KOPT-K1 (cell line): ENCODE measurements at regions not wholly inside any gene's neighbourhood (a gene's known extent, or its start where the extent isn't known, plus 50 kb on each side); places are given as distances from the start of the nearest gene placed in this dataset.
"Not testable (repeated sequence)": the region's sequence is repeated elsewhere in the genome, so short reads cannot be mapped to it uniquely, and the experiment has no call there.

Source experiments
- H3K27ac ChIP-seq: fragments of 200-600 bp; sonication (generic); 2 replicates; pipeline ENCODE4 v1.5.1; 2016; ENCODE audit warnings: antibody characterized with exemption, mild to moderate bottlenecking, low read depth, low read length; ENCODE audit not compliant: poor library complexity, severe bottlenecking
- H3K36me3 ChIP-seq: fragments of 200-600 bp; sonication (generic); 2 replicates; pipeline ENCODE4 v1.5.1; 2017; ENCODE audit warnings: antibody characterized with exemption, mild to moderate bottlenecking, low read length, moderate library complexity; ENCODE audit not compliant: insufficient read depth
- H3K9me3 ChIP-seq: fragments of 200-600 bp; sonication (generic); 2 replicates; pipeline ENCODE4 v1.5.1; 2017; ENCODE audit warnings: antibody characterized with exemption, low read length, mild to moderate bottlenecking; ENCODE audit not compliant: insufficient read depth, poor library complexity, severe bottlenecking

GRCh38 chr1:209176866-209177430 is 406.6 kb upstream of the CAMK1G start:
- Histone ChIP-seq H3K27ac (no peak overlapping the region), H3K36me3 (no peaks in the 10 kb centered on the region), H3K9me3 (no peaks in the 10 kb centered on the region)

- H3K27ac ChIP-seq, result no peak overlapping the region
- peaks cover 14% of the 10 kb centered on the region for H3K9me3 ChIP-seq
- H3K36me3 ChIP-seq, result no peaks in the 10 kb centered on the region
Observed at GRCh38 chr1:209183195-209183594, 400.3 kb upstream of the CAMK1G start.

DNA sequence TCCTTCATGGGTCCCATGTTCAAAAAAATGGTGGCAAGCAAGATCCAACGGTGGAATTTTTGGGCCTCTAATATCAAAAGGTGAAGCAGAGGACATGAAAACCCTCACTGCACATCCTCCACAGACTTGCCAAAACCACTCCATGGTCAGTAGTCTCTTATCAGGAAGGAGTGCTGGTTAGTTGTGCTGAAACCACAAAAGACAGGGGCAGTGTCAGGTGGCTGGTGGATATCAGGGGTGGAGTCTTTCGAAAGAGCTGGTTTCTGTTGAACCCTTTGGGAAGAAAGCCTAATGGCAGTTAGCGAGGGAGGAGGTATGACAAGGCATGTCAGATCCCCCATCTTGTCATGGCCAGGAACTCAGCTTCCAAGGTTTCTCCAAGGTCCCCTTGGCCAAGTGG is 395.9 kb upstream of the CAMK1G start:
- H3K36me3 ChIP-seq, result no peaks in the 10 kb centered on the region
- no peak overlapping the region for H3K27ac ChIP-seq
- H3K9me3 ChIP-seq, result peaks cover 14% of the 10 kb centered on the region

DNA sequence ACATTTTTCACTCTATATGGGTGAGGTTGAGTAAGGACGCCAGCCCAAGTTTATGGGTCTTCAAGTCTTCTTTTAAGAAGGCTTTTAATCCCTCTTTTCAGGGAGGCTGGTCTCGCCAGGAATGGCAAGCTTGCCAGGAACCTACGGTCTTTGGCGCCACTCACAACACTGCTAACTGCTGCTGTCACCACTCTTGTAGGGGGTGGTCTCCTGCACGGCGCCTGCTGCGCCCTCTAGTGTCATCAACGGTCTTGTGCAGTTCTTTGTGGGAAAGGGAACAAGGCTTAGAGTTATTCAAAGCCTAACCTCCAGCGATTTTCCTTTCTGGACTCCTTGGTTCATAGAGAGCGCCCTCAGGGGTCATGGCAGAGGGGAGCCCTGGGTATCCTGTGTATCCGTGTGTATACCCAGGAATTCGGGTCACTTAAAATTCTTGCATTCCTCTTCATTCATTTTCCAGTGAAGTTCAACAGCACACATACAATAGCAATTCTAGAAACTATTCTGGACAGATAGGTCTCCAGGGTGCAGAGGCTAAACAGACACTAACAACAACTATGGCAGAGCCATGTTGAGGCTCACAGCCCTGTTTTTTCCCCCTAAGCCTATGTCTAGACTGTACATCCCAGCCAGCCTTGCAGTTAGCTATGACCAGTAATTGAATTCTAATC is 392.8 kb upstream of the CAMK1G start:
- Histone ChIP-seq H3K27ac (no peak overlapping the region), H3K9me3 (peaks cover 10% of the 10 kb centered on the region), H3K36me3 (no peaks in the 10 kb centered on the region)

DNA sequence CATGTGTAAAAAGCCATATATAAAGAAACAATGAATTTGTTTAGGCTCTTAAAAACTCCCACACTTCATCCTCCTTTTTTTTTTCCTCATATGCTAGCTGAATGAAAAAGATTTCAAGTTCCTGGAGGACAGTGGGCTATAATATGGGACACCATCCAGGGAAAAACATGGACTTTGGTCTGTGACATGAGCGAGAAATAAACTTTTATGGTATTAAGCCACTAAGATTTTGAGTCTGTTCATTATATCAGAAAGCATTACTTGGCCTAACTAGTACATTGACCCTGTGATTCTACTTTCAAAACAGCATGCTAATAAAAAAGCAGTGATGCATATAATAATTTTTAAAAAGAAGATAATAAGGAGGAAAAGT is 392.3 kb upstream of the CAMK1G start:
- Histone ChIP-seq H3K36me3 (no peaks in the 10 kb centered on the region), H3K27ac (no peak overlapping the region), H3K9me3 (peaks cover 15% of the 10 kb centered on the region)

GRCh38 chr1:209196140-209196539 is 387.4 kb upstream of the CAMK1G start:
- Histone ChIP-seq H3K36me3 (no peaks in the 10 kb centered on the region), H3K27ac (no peak overlapping the region), H3K9me3 (peaks cover 24% of the 10 kb centered on the region)

- H3K27ac ChIP-seq, result no peak overlapping the region
- H3K36me3 ChIP-seq, result no peaks in the 10 kb centered on the region
- peaks cover 24% of the 10 kb centered on the region for H3K9me3 ChIP-seq
Observed at GRCh38 chr1:209198961-209199750, 384.4 kb upstream of the CAMK1G start.

DNA sequence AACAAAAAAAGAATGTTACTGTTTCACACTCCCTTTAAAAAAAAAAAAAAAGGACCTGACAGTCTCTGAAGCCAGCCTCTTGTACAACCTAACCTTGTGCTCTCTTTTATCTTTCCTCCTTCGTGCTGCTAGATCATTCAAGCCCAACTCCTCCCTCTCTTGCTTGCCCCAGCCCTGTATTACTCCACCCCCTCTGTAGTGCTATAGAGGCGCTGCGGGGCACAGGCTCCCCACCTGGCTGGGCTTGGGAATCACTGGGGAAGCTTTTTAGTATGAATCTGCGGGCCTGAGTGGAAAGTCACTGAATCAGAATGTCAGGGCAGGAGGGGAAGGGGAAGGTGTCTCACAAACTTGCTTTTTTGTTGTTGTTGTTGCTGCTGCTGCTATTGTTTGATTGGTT is 383.7 kb upstream of the CAMK1G start:
- H3K9me3 ChIP-seq, result peaks cover 24% of the 10 kb centered on the region
- no peaks in the 10 kb centered on the region for H3K36me3 ChIP-seq
- H3K27ac ChIP-seq, result no peak overlapping the region

GRCh38 chr1:209202321-209202720 is 381.2 kb upstream of the CAMK1G start:
- H3K9me3 ChIP-seq, H3K36me3 ChIP-seq, H3K27ac ChIP-seq: not testable (repeated sequence)

- Histone ChIP-seq H3K27ac (no peak overlapping the region), H3K36me3 (no peaks in the 10 kb centered on the region)
Observed at GRCh38 chr1:209202830-209203532, 380.5 kb upstream of the CAMK1G start.

GRCh38 chr1:209203533-209203895 is 380.0 kb upstream of the CAMK1G start:
- Histone ChIP-seq H3K27ac (no peak overlapping the region), H3K9me3 (no peaks in the 10 kb centered on the region), H3K36me3 (no peaks in the 10 kb centered on the region)

More at GRCh38 chr1:209202830-209203532, 380.5 kb upstream of the CAMK1G start:
- no peaks in the 10 kb centered on the region for H3K9me3 ChIP-seq

- H3K36me3 ChIP-seq, result no peaks in the 10 kb centered on the region
- H3K27ac ChIP-seq, result no peak overlapping the region
- H3K9me3 ChIP-seq, result no peaks in the 10 kb centered on the region
Observed at GRCh38 chr1:209205039-209205438, 378.5 kb upstream of the CAMK1G start.

DNA sequence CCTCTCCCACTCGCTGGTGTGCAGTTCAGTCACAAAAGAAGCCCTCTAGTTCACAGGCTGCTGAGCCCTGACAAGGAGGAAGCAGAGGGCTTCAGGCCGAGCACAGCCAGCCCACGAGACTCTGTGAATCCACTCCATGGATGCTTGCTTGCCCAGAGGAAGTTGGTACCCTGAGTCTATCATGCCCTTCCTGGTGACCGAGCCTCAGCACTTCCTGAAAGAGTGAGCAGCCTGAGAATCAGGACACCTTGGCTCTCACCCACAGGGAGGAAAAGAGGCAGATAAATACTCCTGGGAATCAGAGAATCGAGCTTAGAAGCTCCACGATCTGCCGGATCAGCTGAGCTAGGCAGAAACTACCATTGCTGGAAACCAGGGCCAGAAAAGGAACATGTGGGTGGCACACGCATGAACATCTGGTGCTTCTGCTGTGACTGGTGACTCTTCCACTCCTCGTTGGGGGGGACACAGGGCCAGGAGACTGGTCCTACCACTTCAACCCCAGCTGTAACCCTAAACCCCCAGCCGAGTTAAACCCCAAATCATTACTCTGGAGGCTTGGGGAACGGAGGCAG is 376.3 kb upstream of the CAMK1G start:
- no peaks in the 10 kb centered on the region for H3K36me3 ChIP-seq
- no peak overlapping the region for H3K27ac ChIP-seq

DNA sequence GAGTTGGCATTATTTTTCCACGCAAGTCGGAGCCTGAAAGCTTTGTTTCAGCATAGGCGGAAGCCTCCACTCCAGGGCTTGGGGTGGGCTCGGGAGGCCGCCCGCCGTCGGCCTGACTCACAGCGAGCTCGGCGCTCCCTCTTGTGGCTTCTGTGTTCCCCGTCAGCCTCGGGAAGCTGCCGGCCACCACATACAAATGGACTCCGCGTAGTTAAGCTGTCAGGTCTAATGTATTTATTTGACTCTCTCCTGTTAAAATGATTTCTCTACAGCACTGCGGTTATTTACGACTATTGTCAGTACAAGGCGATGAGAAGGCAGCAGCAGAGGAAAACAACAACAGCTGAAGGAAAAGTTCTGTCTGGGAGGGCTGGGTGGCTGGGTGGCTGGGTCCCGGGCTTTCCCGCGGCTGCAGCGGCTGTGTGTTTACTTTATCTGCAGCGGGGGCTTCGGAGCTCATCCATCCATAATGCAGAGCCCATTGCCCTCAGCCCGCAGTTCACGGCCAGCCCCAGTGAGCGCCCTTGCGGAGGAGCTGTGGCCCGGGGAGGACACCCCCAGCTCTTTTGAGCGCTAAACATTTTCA is 375.7 kb upstream of the CAMK1G start:
- no peaks in the 10 kb centered on the region for H3K36me3 ChIP-seq
- no peak overlapping the region for H3K27ac ChIP-seq
- H3K9me3 ChIP-seq, result no peaks in the 10 kb centered on the region

More for the DNA sequence above, 376.3 kb upstream of the CAMK1G start:
- no peaks in the 10 kb centered on the region for H3K9me3 ChIP-seq

DNA sequence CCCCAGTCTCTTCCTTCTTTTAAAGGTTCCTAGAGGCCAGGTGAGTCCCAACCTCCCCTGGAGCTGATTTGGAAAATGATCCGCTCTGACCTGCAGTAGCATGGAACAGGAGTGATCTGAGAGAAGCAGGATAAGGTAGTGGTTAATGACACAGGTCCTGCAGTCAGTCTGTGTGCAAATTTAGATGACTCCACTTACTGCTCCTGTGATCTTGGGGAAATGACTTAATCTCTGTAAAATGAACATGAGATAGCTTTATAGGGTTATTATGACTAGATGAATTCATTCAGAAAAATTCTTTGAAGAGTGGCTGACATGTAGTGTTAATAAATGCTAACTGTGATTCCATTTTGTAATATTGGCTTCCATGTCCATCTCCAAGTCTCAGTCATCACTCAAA is 374.9 kb upstream of the CAMK1G start:
- no peak overlapping the region for H3K27ac ChIP-seq
- no peaks in the 10 kb centered on the region for H3K36me3 ChIP-seq
- H3K9me3 ChIP-seq, result no peaks in the 10 kb centered on the region
